ENCODE measurements at regions not wholly inside any gene's neighbourhood (a gene's known extent, or its start where the extent isn't known, plus 50 kb on each side); places are given as distances from the start of the nearest gene placed in this dataset.

DNA sequence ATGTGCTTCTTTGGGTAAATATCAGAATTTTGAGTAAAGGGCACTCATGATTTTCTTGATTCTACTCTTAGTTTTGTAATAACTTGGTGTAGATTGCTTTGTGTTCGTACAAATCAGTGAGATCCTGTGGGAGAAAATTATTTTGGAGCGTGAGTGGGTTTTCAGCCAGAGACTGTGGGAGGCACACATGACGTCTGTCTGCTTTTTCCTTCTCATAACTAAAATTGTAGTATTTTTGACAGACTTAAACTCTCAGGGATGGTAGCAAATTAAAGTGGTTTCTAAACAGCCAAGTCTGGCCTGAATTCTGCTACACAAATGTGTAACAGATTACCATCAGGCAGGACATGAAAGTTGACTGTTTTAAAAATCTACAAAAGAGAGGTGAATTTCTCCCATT, 222.6 kb downstream of the OTOR start:
- no peak overlapping the region for H3K4me3 ChIP-seq (ENCODE audit: insufficient read depth, low read length)
- H3K27me3 ChIP-seq (ENCODE audit: insufficient read depth, low read length), result no peaks in the 10 kb centered on the region
- no peaks in the 10 kb centered on the region for H4K20me1 ChIP-seq (ENCODE audit: insufficient read depth, low read length)
- H3K4me1 ChIP-seq (ENCODE audit: insufficient read depth, low read length), result no peaks in the 10 kb centered on the region
- H3K4me2 ChIP-seq (ENCODE audit: insufficient read depth, low read length), result no peak overlapping the region
- H2AFZ ChIP-seq (ENCODE audit: low read length), result no peak overlapping the region
- H3K9me3 ChIP-seq (ENCODE audit: low read depth, low read length), result no peaks in the 10 kb centered on the region
- TF ChIP-seq, protein P1, sequence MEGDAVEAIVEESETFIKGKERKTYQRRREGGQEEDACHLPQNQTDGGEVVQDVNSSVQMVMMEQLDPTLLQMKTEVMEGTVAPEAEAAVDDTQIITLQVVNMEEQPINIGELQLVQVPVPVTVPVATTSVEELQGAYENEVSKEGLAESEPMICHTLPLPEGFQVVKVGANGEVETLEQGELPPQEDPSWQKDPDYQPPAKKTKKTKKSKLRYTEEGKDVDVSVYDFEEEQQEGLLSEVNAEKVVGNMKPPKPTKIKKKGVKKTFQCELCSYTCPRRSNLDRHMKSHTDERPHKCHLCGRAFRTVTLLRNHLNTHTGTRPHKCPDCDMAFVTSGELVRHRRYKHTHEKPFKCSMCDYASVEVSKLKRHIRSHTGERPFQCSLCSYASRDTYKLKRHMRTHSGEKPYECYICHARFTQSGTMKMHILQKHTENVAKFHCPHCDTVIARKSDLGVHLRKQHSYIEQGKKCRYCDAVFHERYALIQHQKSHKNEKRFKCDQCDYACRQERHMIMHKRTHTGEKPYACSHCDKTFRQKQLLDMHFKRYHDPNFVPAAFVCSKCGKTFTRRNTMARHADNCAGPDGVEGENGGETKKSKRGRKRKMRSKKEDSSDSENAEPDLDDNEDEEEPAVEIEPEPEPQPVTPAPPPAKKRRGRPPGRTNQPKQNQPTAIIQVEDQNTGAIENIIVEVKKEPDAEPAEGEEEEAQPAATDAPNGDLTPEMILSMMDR (IDR thresholded peaks at IDR 0.05; ENCODE audit: extremely low read depth, low read depth, low read length), result no peak
- no peaks in the 10 kb centered on the region for H3K36me3 ChIP-seq (ENCODE audit: insufficient read depth, low read length)
- no peak overlapping the region for H3K27ac ChIP-seq (ENCODE audit: low read depth, low read length)
- H3K79me2 ChIP-seq (ENCODE audit: insufficient read depth, low read length), result no peaks in the 10 kb centered on the region
- DNase-seq (ENCODE audit: insufficient read length, low spot score, missing footprints), result peak; percentile 74

DNA sequence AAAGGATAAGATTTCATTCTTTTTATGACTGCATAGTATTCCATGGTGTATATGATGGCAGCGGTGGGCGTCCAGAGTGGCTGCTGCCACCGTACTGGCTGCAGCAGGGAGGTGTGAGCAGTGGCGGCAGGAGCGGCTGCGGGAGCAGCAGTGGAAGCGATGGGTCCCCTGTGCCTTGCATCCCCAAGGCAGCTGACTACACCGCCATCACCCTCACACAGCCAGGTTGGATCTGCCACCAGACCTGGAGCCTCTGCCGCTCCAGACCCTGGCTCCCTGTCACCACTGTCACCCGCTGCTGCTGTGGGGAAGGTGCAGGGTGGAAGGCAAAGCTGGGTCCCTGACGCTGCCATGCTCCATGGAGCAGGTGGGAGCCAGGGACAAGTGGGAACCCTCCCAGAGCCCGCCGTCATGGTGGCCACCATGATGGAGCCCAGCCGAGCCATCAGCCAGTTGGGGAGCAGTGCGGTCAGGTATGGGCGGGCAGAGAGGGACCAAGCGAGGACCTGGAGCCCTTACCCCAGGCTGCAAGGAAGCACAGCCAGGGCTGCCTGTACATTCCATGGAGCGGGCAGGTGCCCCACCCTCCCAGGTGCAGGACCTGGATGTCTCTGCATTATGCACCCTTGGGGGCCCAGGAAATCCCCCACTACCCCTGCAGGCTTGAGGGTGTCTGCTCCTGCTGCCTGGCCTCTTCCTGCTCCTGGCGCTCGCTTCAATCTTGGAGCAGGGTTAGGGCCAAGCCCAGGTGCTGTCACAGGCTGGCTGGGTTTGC, 226.1 kb downstream of the OTOR start:
- no peaks in the 10 kb centered on the region for H3K36me3 ChIP-seq (ENCODE audit: insufficient read depth, low read length)
- H4K20me1 ChIP-seq (ENCODE audit: insufficient read depth, low read length), result no peaks in the 10 kb centered on the region
- peaks cover 2% of the 10 kb centered on the region for H3K9me3 ChIP-seq (ENCODE audit: low read depth, low read length)
- TF ChIP-seq, protein P1 (IDR thresholded peaks at IDR 0.05; ENCODE audit: extremely low read depth, low read depth, low read length), result no peak
- H3K79me2 ChIP-seq (ENCODE audit: insufficient read depth, low read length), result no peaks in the 10 kb centered on the region
- no peak overlapping the region for H3K4me2 ChIP-seq (ENCODE audit: insufficient read depth, low read length)
- DNase-seq (ENCODE audit: insufficient read length, low spot score, missing footprints), result no peak
- no peak overlapping the region for H3K4me3 ChIP-seq (ENCODE audit: insufficient read depth, low read length)
- H2AFZ ChIP-seq (ENCODE audit: low read length), result no peak overlapping the region
- no peaks in the 10 kb centered on the region for H3K4me1 ChIP-seq (ENCODE audit: insufficient read depth, low read length)
- H3K27me3 ChIP-seq (ENCODE audit: insufficient read depth, low read length), result no peaks in the 10 kb centered on the region
- H3K27ac ChIP-seq (ENCODE audit: low read depth, low read length), result no peak overlapping the region

DNA sequence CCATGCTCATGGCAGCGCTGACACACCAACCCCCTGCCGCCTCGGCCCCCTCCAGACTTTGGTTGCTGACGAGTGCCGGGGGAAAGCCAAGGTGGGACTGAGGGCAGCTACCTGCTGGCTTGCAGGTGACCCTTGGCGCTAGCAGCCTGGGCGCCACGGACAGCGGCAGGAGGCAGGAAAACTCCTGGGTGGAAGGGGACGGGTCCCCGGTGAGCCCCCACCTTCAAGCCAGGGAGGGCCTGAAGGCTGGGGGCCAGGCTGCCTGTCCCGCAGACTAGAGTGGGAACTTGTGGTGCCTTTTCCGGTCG, 226.7 kb downstream of the OTOR start:
- no peak overlapping the region for H3K27ac ChIP-seq (ENCODE audit: low read depth, low read length)

DNA sequence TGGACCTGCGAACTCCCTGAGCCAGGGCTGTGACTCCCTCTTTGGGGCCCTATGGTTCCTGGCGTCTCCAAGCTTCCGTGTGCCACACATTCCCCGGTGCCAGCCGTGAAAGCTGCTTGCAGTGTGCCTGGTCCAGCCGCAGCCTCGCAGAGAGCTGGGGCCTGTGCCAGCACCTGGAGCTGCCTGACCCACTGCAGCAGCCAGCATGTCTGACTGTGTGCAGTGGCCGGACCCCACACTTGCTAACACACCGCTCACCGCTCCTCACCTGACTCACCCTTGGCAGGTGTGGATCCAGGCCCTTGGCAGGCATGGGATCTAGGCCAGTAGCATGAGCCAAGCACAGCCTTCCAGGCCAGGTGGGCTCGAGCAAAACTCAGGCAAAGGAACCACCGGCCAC, 227.5 kb downstream of the OTOR start:
- no peak overlapping the region for H3K4me3 ChIP-seq (ENCODE audit: insufficient read depth, low read length)
- H3K27me3 ChIP-seq (ENCODE audit: insufficient read depth, low read length), result no peaks in the 10 kb centered on the region
- no peak overlapping the region for H3K27ac ChIP-seq (ENCODE audit: low read depth, low read length)
- H3K9me3 ChIP-seq (ENCODE audit: low read depth, low read length), result peaks cover 2% of the 10 kb centered on the region
- TF ChIP-seq, protein P1 (IDR thresholded peaks at IDR 0.05; ENCODE audit: extremely low read depth, low read depth, low read length), result no peak
- H3K4me2 ChIP-seq (ENCODE audit: insufficient read depth, low read length), result no peak overlapping the region
- H2AFZ ChIP-seq (ENCODE audit: low read length), result no peak overlapping the region
- DNase-seq (ENCODE audit: insufficient read length, low spot score, missing footprints), result no peak
- no peaks in the 10 kb centered on the region for H3K36me3 ChIP-seq (ENCODE audit: insufficient read depth, low read length)
- H3K4me1 ChIP-seq (ENCODE audit: insufficient read depth, low read length), result no peaks in the 10 kb centered on the region
- H3K79me2 ChIP-seq (ENCODE audit: insufficient read depth, low read length), result no peaks in the 10 kb centered on the region
- H4K20me1 ChIP-seq (ENCODE audit: insufficient read depth, low read length), result no peaks in the 10 kb centered on the region

More for the DNA sequence above, 226.7 kb downstream of the OTOR start:
- Histone ChIP-seq H3K4me2 (ENCODE audit: insufficient read depth, low read length) (no peak overlapping the region), H2AFZ (ENCODE audit: low read length) (no peak overlapping the region), H3K4me1 (ENCODE audit: insufficient read depth, low read length) (no peaks in the 10 kb centered on the region), H3K4me3 (ENCODE audit: insufficient read depth, low read length) (no peak overlapping the region), H3K27me3 (ENCODE audit: insufficient read depth, low read length) (no peaks in the 10 kb centered on the region), H4K20me1 (ENCODE audit: insufficient read depth, low read length) (no peaks in the 10 kb centered on the region), H3K36me3 (ENCODE audit: insufficient read depth, low read length) (no peaks in the 10 kb centered on the region), H3K79me2 (ENCODE audit: insufficient read depth, low read length) (no peaks in the 10 kb centered on the region), H3K9me3 (ENCODE audit: low read depth, low read length) (peaks cover 2% of the 10 kb centered on the region)
- no peak for DNase-seq (ENCODE audit: insufficient read length, low spot score, missing footprints)
- TF ChIP-seq, protein P1 (IDR thresholded peaks at IDR 0.05; ENCODE audit: extremely low read depth, low read depth, low read length), result no peak
